ENCODE measurements at regions not wholly inside any gene's neighbourhood (a gene's known extent, or its start where the extent isn't known, plus 50 kb on each side); places are given as distances from the start of the nearest gene placed in this dataset.

DNA sequence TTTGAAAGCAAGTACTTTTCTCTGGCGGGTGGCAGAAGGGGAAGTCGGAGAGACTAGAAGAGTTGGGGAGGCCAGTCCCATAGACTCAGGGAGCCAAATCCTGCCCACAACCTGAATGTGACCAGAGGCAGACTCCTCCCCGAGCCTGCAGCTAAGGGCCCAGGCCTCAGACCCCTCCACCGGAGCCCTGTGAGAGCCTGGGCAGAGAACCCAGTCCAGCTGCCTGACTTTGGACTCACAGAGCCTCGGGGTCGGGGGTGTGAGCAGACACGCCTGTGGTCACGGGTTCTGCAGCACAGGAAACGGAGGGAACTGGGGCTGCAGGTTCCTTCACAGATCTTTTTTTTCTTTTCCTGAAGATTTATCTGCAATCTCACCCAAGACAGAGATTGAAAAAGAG lies 312.3 kb downstream of the CTTN start (continued):
- TF ChIP-seq, protein P1, sequence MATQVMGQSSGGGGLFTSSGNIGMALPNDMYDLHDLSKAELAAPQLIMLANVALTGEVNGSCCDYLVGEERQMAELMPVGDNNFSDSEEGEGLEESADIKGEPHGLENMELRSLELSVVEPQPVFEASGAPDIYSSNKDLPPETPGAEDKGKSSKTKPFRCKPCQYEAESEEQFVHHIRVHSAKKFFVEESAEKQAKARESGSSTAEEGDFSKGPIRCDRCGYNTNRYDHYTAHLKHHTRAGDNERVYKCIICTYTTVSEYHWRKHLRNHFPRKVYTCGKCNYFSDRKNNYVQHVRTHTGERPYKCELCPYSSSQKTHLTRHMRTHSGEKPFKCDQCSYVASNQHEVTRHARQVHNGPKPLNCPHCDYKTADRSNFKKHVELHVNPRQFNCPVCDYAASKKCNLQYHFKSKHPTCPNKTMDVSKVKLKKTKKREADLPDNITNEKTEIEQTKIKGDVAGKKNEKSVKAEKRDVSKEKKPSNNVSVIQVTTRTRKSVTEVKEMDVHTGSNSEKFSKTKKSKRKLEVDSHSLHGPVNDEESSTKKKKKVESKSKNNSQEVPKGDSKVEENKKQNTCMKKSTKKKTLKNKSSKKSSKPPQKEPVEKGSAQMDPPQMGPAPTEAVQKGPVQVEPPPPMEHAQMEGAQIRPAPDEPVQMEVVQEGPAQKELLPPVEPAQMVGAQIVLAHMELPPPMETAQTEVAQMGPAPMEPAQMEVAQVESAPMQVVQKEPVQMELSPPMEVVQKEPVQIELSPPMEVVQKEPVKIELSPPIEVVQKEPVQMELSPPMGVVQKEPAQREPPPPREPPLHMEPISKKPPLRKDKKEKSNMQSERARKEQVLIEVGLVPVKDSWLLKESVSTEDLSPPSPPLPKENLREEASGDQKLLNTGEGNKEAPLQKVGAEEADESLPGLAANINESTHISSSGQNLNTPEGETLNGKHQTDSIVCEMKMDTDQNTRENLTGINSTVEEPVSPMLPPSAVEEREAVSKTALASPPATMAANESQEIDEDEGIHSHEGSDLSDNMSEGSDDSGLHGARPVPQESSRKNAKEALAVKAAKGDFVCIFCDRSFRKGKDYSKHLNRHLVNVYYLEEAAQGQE (IDR thresholded peaks at IDR 0.05; ENCODE audit: unreplicated experiment), result no peak
- TF ChIP-seq STAT1 (IDR thresholded peaks at IDR 0.05; ENCODE audit: unreplicated experiment) (no peak), NANOG (IDR thresholded peaks at IDR 0.05; ENCODE audit: borderline replicate concordance) (no peak)

DNA sequence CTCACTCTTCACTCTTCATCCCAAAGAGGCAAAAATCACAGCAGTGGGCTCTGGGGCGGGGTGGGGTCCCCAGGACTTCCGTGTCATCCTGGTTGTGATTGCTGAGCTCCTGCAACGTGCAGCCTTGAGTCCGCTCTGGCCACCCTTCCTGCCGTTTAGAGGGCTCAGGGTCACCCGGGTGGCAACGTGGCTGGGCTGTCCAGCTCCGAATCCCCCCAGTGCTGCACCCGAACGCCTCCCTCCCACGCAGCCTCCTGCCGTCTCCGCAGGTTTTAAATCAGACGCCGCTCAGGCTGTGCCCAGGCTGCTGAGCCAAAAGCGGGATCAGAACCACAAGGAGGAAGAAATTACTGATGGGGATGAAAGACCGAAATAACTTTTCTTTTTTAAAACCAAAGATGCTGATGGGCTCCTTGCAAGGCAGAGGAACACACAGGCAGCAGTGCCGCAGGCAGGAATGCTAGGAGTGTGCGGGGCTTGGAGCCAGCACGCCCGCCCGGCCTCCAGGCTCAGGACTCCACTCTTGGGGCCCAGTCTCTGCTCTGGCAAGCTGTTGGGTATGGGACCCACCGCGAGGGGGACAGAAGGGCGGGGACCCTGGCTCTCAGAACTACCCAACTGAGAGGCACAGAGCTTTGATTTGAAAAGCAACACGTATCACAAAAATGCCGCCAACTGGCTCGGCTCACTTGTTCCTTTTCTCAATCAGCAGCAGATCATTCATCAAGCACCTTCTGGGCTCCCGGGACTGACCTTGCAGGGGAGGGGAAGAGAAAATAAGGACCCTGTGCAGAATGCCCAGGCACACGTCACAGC lies 313.0 kb downstream of the CTTN start:
- TF ChIP-seq, protein P2, sequence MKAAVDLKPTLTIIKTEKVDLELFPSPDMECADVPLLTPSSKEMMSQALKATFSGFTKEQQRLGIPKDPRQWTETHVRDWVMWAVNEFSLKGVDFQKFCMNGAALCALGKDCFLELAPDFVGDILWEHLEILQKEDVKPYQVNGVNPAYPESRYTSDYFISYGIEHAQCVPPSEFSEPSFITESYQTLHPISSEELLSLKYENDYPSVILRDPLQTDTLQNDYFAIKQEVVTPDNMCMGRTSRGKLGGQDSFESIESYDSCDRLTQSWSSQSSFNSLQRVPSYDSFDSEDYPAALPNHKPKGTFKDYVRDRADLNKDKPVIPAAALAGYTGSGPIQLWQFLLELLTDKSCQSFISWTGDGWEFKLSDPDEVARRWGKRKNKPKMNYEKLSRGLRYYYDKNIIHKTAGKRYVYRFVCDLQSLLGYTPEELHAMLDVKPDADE (IDR thresholded peaks at IDR 0.05), result no peak
- TF ChIP-seq, protein P3, sequence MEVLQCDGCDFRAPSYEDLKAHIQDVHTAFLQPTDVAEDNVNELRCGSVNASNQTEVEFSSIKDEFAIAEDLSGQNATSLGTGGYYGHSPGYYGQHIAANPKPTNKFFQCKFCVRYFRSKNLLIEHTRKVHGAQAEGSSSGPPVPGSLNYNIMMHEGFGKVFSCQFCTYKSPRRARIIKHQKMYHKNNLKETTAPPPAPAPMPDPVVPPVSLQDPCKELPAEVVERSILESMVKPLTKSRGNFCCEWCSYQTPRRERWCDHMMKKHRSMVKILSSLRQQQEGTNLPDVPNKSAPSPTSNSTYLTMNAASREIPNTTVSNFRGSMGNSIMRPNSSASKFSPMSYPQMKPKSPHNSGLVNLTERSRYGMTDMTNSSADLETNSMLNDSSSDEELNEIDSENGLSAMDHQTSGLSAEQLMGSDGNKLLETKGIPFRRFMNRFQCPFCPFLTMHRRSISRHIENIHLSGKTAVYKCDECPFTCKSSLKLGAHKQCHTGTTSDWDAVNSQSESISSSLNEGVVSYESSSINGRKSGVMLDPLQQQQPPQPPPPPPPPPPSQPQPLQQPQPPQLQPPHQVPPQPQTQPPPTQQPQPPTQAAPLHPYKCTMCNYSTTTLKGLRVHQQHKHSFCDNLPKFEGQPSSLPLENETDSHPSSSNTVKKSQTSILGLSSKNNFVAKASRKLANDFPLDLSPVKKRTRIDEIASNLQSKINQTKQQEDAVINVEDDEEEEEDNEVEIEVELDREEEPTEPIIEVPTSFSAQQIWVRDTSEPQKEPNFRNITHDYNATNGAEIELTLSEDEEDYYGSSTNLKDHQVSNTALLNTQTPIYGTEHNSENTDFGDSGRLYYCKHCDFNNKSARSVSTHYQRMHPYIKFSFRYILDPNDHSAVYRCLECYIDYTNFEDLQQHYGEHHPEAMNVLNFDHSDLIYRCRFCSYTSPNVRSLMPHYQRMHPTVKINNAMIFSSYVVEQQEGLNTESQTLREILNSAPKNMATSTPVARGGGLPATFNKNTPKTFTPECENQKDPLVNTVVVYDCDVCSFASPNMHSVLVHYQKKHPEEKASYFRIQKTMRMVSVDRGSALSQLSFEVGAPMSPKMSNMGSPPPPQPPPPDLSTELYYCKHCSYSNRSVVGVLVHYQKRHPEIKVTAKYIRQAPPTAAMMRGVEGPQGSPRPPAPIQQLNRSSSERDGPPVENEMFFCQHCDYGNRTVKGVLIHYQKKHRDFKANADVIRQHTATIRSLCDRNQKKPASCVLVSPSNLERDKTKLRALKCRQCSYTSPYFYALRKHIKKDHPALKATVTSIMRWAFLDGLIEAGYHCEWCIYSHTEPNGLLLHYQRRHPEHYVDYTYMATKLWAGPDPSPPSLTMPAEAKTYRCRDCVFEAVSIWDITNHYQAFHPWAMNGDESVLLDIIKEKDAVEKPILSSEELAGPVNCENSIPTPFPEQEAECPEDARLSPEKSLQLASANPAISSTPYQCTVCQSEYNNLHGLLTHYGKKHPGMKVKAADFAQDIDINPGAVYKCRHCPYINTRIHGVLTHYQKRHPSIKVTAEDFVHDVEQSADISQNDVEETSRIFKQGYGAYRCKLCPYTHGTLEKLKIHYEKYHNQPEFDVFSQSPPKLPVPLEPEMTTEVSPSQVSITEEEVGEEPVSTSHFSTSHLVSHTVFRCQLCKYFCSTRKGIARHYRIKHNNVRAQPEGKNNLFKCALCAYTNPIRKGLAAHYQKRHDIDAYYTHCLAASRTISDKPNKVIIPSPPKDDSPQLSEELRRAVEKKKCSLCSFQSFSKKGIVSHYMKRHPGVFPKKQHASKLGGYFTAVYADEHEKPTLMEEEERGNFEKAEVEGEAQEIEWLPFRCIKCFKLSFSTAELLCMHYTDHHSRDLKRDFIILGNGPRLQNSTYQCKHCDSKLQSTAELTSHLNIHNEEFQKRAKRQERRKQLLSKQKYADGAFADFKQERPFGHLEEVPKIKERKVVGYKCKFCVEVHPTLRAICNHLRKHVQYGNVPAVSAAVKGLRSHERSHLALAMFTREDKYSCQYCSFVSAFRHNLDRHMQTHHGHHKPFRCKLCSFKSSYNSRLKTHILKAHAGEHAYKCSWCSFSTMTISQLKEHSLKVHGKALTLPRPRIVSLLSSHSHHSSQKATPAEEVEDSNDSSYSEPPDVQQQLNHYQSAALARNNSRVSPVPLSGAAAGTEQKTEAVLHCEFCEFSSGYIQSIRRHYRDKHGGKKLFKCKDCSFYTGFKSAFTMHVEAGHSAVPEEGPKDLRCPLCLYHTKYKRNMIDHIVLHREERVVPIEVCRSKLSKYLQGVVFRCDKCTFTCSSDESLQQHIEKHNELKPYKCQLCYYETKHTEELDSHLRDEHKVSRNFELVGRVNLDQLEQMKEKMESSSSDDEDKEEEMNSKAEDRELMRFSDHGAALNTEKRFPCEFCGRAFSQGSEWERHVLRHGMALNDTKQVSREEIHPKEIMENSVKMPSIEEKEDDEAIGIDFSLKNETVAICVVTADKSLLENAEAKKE (CRISPR knock-in tag; IDR thresholded peaks at IDR 0.05), result no peak
- no peak for TF ChIP-seq ZNF331 (CRISPR knock-in tag; IDR thresholded peaks at IDR 0.05; ENCODE audit: low read depth)
- Histone ChIP-seq H3K79me2 (replicated peaks; ENCODE audit: insufficient read depth) (no peaks in the 10 kb centered on the region), H4K20me1 (replicated peaks; ENCODE audit: insufficient read depth) (no peaks in the 10 kb centered on the region; the same call in 1 of the 2 replicates), H3K36me3 (ENCODE audit: insufficient read depth) (no peaks in the 10 kb centered on the region), H3K27ac (ENCODE audit: low read depth) (no peak overlapping the region), H3K4me3 (no peak overlapping the region), H3F3A (replicated peaks; ENCODE audit: low read depth) (no peaks in the 10 kb centered on the region), H2AFZ (no peak overlapping the region), H3K4me1 (ENCODE audit: insufficient read depth) (no peaks in the 10 kb centered on the region), H3K9me2 (ENCODE audit: insufficient read depth) (no peaks in the 10 kb centered on the region), H3K4me2 (no peak overlapping the region), H3K27me3 (ENCODE audit: insufficient read depth) (no peaks in the 10 kb centered on the region)
- Mint-ChIP-seq H3K4me1 (peaks cover 47% of the 10 kb centered on the region), H3K4me3 (no peak overlapping the region), H3K9me3 (no peaks in the 10 kb centered on the region; the same call in 2 of the 3 replicates), H3K36me3 (ENCODE audit: low read depth) (no peaks in the 10 kb centered on the region; the same call in 2 of the 3 replicates), H3K27me3 (ENCODE audit: insufficient read depth, low read depth, poor library complexity) (peaks cover 8% of the 10 kb centered on the region), H3K27ac (no peak overlapping the region)
- no peak for ATAC-seq
- no peak for DNase-seq (ENCODE audit: low spot score)

Measured in GM23338 (cell line).